Neural progenitor cell (in vitro differentiated cells): ENCODE measurements at regions not wholly inside any gene's neighbourhood (a gene's known extent, or its start where the extent isn't known, plus 50 kb on each side); places are given as distances from the start of the nearest gene placed in this dataset.

Source experiments
- DNase-seq: peaks from one replicate; pipeline ENCODE4 v3.0.0-alpha.2; 2016; ENCODE audit warnings: low spot score
- H2AFZ ChIP-seq: fragments of 200-600 bp; sonication (generic); replicated peaks from 2 replicates; pipeline ENCODE4 v1.6.1; 2016; ENCODE audit warnings: antibody characterized with exemption
- H3F3A ChIP-seq: fragments of 200-600 bp; sonication (generic); 2 replicates; pipeline ENCODE4 v1.6.1; 2016; ENCODE audit warnings: antibody characterized with exemption, low read depth
- H3K27ac ChIP-seq: fragments of 200-600 bp; sonication (generic); 2 replicates; pipeline ENCODE4 v1.5.1; 2016; ENCODE audit warnings: mild to moderate bottlenecking
- H3K27me3 ChIP-seq: fragments of 200-600 bp; sonication (generic); 2 replicates; pipeline ENCODE4 v1.6.1; 2016; ENCODE audit warnings: mild to moderate bottlenecking, moderate library complexity
- H3K36me3 ChIP-seq: fragments of 200-600 bp; sonication (generic); 2 replicates; pipeline ENCODE4 v1.5.1; 2016
- H3K4me1 ChIP-seq: fragments of 200-600 bp; sonication (generic); 2 replicates; pipeline ENCODE4 v1.6.1; 2016; ENCODE audit warnings: mixed run types
- H3K4me2 ChIP-seq: fragments of 200-600 bp; sonication (generic); 2 replicates; pipeline ENCODE4 v1.6.1; 2016
- H3K4me3 ChIP-seq: fragments of 200-600 bp; sonication (generic); 2 replicates; pipeline ENCODE4 v1.5.1; 2016
- H3K79me2 ChIP-seq: fragments of 200-600 bp; sonication (generic); 2 replicates; pipeline ENCODE4 v1.6.1; 2016; ENCODE audit warnings: low read depth
- H3K9ac ChIP-seq: fragments of 200-600 bp; sonication (generic); 2 replicates; pipeline ENCODE4 v1.6.1; 2016
- H3K9me3 ChIP-seq: fragments of 200-600 bp; sonication (generic); 2 replicates; pipeline ENCODE4 v1.5.1; 2016; ENCODE audit warnings: low read depth
- H4K20me1 ChIP-seq: fragments of 200-600 bp; sonication (generic); 2 replicates; pipeline ENCODE4 v1.6.1; 2016; ENCODE audit warnings: low read depth
- H3K27ac Mint-ChIP-seq: 3 replicates; pipeline ENCODE4 v1.8.0; 2021; ENCODE audit warnings: mixed read lengths
- H3K27me3 Mint-ChIP-seq: 2 replicates; pipeline ENCODE4 v1.8.0; 2022; ENCODE audit warnings: low read depth, mild to moderate bottlenecking, inconsistent platforms, moderate library complexity, mixed read lengths; ENCODE audit not compliant: insufficient read depth
- H3K36me3 Mint-ChIP-seq: 3 replicates; pipeline ENCODE4 v1.8.0; 2021; ENCODE audit warnings: mixed read lengths
- H3K4me1 Mint-ChIP-seq: 3 replicates; pipeline ENCODE4 v1.8.0; 2021; ENCODE audit warnings: mixed read lengths
- H3K4me3 Mint-ChIP-seq: 3 replicates; pipeline ENCODE4 v1.8.0; 2021; ENCODE audit warnings: mild to moderate bottlenecking, moderate library complexity, mixed read lengths
- H3K9me3 Mint-ChIP-seq: 3 replicates; pipeline ENCODE4 v1.8.0; 2020; ENCODE audit warnings: mixed read lengths
- EZH2 ChIP-seq: fragments of 200-600 bp; sonication (generic); IDR thresholded peaks from 2 replicates; pipeline ENCODE4 v1.6.1; 2017; ENCODE audit warnings: antibody characterized with exemption, mild to moderate bottlenecking, moderate library complexity
- EZH2phosphoT487 ChIP-seq: fragments of 200-600 bp; sonication (generic); IDR thresholded peaks from 2 replicates; pipeline ENCODE4 v1.6.1; 2017; ENCODE audit warnings: antibody characterized with exemption
- TF ChIP-seq, protein P1 (sequence below): fragments of 200-600 bp; sonication (generic); IDR thresholded peaks from 2 replicates; pipeline ENCODE4 v1.5.1; 2017; ENCODE audit warnings: antibody characterized with exemption, mild to moderate bottlenecking

DNA sequence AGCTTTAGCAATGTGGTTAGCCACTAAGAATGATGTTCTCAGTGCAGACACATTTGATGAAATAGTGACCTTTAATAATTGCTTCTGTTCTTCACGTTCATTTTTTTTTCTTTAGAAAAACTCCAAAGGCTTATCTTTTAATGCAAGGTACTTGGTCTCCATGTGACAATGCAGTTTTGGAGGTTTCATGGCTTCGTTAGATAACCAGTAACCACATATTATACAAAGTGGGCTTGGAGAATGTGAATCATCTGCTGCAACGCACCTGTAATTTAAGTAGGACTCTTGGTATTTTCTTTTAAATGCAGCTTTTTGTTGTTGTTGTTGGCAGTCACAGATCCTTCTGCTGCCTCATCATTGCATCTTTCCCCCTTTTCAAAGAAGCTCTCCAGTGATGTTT, 1606.3 kb downstream of the SUCLG1 start:
- no peak overlapping the region for H3K4me3 Mint-ChIP-seq
- Histone ChIP-seq H3K4me1 (no peaks in the 10 kb centered on the region), H3K9ac (no peak overlapping the region), H2AFZ (no peak overlapping the region), H3K4me2 (no peak overlapping the region), H3K9me3 (no peaks in the 10 kb centered on the region), H4K20me1 (no peaks in the 10 kb centered on the region), H3K27ac (no peak overlapping the region), H3F3A (no peaks in the 10 kb centered on the region), H3K36me3 (no peaks in the 10 kb centered on the region), H3K79me2 (no peaks in the 10 kb centered on the region), H3K27me3 (no peaks in the 10 kb centered on the region), H3K4me3 (no peak overlapping the region)
- no peak overlapping the region for H3K27ac Mint-ChIP-seq
- no peaks in the 10 kb centered on the region for H3K9me3 Mint-ChIP-seq
- H3K36me3 Mint-ChIP-seq, result no peaks in the 10 kb centered on the region
- no peaks in the 10 kb centered on the region for H3K4me1 Mint-ChIP-seq
- no peaks in the 10 kb centered on the region for H3K27me3 Mint-ChIP-seq
- DNase-seq, result no peak
- TF ChIP-seq EZH2phosphoT487 (no peak), EZH2 (no peak)
- TF ChIP-seq, protein P1, sequence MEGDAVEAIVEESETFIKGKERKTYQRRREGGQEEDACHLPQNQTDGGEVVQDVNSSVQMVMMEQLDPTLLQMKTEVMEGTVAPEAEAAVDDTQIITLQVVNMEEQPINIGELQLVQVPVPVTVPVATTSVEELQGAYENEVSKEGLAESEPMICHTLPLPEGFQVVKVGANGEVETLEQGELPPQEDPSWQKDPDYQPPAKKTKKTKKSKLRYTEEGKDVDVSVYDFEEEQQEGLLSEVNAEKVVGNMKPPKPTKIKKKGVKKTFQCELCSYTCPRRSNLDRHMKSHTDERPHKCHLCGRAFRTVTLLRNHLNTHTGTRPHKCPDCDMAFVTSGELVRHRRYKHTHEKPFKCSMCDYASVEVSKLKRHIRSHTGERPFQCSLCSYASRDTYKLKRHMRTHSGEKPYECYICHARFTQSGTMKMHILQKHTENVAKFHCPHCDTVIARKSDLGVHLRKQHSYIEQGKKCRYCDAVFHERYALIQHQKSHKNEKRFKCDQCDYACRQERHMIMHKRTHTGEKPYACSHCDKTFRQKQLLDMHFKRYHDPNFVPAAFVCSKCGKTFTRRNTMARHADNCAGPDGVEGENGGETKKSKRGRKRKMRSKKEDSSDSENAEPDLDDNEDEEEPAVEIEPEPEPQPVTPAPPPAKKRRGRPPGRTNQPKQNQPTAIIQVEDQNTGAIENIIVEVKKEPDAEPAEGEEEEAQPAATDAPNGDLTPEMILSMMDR, result no peak

DNA sequence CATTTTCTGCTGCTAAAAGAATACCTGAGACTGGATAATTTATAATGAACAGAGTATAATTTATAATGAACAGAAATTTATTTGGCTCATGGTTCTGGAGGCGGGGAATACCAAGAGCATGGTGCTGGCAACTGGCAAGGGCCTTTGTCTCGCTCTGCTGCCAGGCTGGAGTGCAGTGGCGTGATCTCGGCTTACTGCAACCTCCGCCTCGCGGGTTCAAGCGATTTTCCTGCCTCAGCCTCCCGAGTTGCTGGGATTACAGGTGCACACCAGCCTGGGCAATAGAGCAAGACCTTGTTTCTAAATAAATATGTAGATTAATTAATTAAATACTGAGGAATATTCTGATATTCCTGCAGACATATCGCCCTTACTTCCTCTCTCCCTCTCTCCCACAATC, 1610.8 kb downstream of the SUCLG1 start:
- Histone ChIP-seq H3K9ac (no peak overlapping the region), H3K79me2 (no peaks in the 10 kb centered on the region), H3K36me3 (no peaks in the 10 kb centered on the region), H3K4me1 (no peaks in the 10 kb centered on the region), H3K4me2 (no peak overlapping the region), H3F3A (no peaks in the 10 kb centered on the region), H3K4me3 (no peak overlapping the region), H3K27me3 (no peaks in the 10 kb centered on the region), H3K9me3 (no peaks in the 10 kb centered on the region), H2AFZ (no peak overlapping the region), H4K20me1 (no peaks in the 10 kb centered on the region), H3K27ac (no peak overlapping the region)
- Mint-ChIP-seq H3K9me3 (no peaks in the 10 kb centered on the region), H3K27ac (no peak overlapping the region), H3K27me3 (no peaks in the 10 kb centered on the region), H3K4me3 (no peak overlapping the region), H3K36me3 (no peaks in the 10 kb centered on the region), H3K4me1 (no peaks in the 10 kb centered on the region)
- no peak for DNase-seq
- TF ChIP-seq EZH2 (no peak), EZH2phosphoT487 (no peak)
- TF ChIP-seq, protein P1, result no peak

DNA sequence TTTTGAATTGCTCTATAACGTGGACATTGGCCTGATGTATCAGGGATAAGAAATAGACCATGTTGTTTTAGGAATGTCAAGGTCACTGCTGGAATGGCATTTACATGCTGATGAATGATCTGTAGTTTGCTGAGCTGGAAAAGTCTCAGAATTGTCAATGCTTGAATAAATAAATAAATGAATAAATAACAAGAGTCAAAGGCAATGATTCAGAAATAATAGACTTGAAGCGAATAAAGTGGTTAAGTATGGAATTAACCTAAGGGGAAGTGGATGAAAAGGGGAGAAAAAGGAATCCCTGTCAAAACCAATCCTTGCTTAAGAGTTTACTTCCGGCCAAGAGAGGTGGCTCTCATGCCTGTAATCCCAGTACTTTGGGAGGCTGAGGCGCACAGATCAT, 1620.0 kb downstream of the SUCLG1 start:
- H3K79me2 ChIP-seq, result no peaks in the 10 kb centered on the region
- Mint-ChIP-seq H3K27me3 (no peaks in the 10 kb centered on the region), H3K27ac (no peak overlapping the region), H3K36me3 (no peaks in the 10 kb centered on the region), H3K9me3 (no peaks in the 10 kb centered on the region), H3K4me1 (no peaks in the 10 kb centered on the region), H3K4me3 (no peak overlapping the region)
- no peak overlapping the region for H2AFZ ChIP-seq
- no peak overlapping the region for H3K4me3 ChIP-seq
- H3F3A ChIP-seq, result no peaks in the 10 kb centered on the region
- no peaks in the 10 kb centered on the region for H4K20me1 ChIP-seq
- TF ChIP-seq EZH2, result no peak
- TF ChIP-seq, protein P1, result no peak
- no peak for TF ChIP-seq EZH2phosphoT487
- no peak overlapping the region for H3K27ac ChIP-seq
- H3K4me1 ChIP-seq, result no peaks in the 10 kb centered on the region
- DNase-seq, result no peak
- H3K36me3 ChIP-seq, result no peaks in the 10 kb centered on the region
- no peaks in the 10 kb centered on the region for H3K9me3 ChIP-seq
- no peak overlapping the region for H3K4me2 ChIP-seq
- no peaks in the 10 kb centered on the region for H3K27me3 ChIP-seq
- H3K9ac ChIP-seq, result no peak overlapping the region
